H1 (cell line): ENCODE measurements at regions not wholly inside any gene's neighbourhood (a gene's known extent, or its start where the extent isn't known, plus 50 kb on each side); places are given as distances from the start of the nearest gene placed in this dataset.

Experiments
- CTCF ChIA-PET: fragments of 300-600 bp; sonication (Branson Sonifier 250); formaldehyde crosslinking; loops from one replicate; lab custom pipeline; 2021; ENCODE audit not compliant: partially characterized antibody; lab: Charles Lee
- POLR2A ChIA-PET: fragments of 300-600 bp; sonication (Branson Sonifier 250); formaldehyde crosslinking; loops from one replicate; lab custom pipeline; 2021; ENCODE audit warnings: inconsistent platforms; ENCODE audit not compliant: partially characterized antibody; lab: Charles Lee
- DNase-seq, 2 experiments: peaks; one replicate each; pipeline versions ENCODE4 v3.0.0 to v3.0.0-alpha.2; 2010 to 2022; ENCODE audit warnings: low spot score in 2 of 2, low read depth in 1 of 2, mixed read lengths in 1 of 2
- FAIRE-seq: peaks from 2 replicates; lab custom pipeline; 2011; peaks lifted over from hg19 to GRCh38; lab: Jason Lieb, UNC
- H2AFZ ChIP-seq: 2 replicates; pipeline ENCODE4 v1.8.1; 2012; ENCODE audit warnings: low read length, inconsistent platforms
- H2AK5ac ChIP-seq: 2 replicates; pipeline ENCODE4 v1.6.1; 2013; ENCODE audit warnings: low read depth, low read length
- H2BK120ac ChIP-seq: replicated peaks from 2 replicates; pipeline ENCODE3; 2013; ENCODE audit warnings: low read depth, low read length, inconsistent platforms
- H2BK12ac ChIP-seq: 2 replicates; pipeline ENCODE4 v1.6.1; 2013; ENCODE audit warnings: low read depth, low read length
- H2BK15ac ChIP-seq: 2 replicates; pipeline ENCODE4 v1.6.1; 2013; ENCODE audit warnings: low read length
- H2BK20ac ChIP-seq: 2 replicates; pipeline ENCODE4 v1.6.1; 2013; ENCODE audit warnings: low read length
- H2BK5ac ChIP-seq: 2 replicates; pipeline ENCODE4 v1.6.1; 2013; ENCODE audit warnings: low read depth, low read length
- H3K14ac ChIP-seq: 2 replicates; pipeline ENCODE4 v1.6.1; 2013; ENCODE audit warnings: inconsistent platforms; ENCODE audit not compliant: insufficient read length
- H3K18ac ChIP-seq: 2 replicates; pipeline ENCODE4 v1.6.1; 2013; ENCODE audit warnings: low read length; ENCODE audit errors: extremely low read depth
- H3K23ac ChIP-seq: 2 replicates; pipeline ENCODE4 v1.6.1; 2013; ENCODE audit warnings: inconsistent platforms; ENCODE audit not compliant: insufficient read length
- H3K23me2 ChIP-seq: 2 replicates; pipeline ENCODE4 v1.6.1; 2013; ENCODE audit warnings: low read depth, low read length
- H3K27ac ChIP-seq: 2 replicates; pipeline ENCODE4 v1.6.1; 2011; ENCODE audit warnings: low read depth, low read length, inconsistent platforms
- H3K27me3 ChIP-seq, 4 experiments: replicated peaks in 1 of 4; 1 replicate in 1 of 4; 2 replicates in 3 of 4; pipeline versions ENCODE4 v1.6.1 to v1.8.1; 2011 to 2013; ENCODE audit warnings: low read length in 3 of 4, mild to moderate bottlenecking in 3 of 4, inconsistent platforms in 2 of 4, mixed read lengths in 2 of 4, moderate library complexity in 1 of 4; ENCODE audit not compliant: control insufficient read depth in 3 of 4, insufficient read depth in 3 of 4; ENCODE audit errors: extremely low read depth in 1 of 4
- H3K36me3 ChIP-seq, 4 experiments: 2 replicates each; pipeline versions ENCODE4 v1.6.1 to v1.8.1; 2011 to 2013; ENCODE audit warnings: mild to moderate bottlenecking in 4 of 4, low read length in 3 of 4, moderate library complexity in 2 of 4, control low read depth in 1 of 4, inconsistent platforms in 1 of 4; ENCODE audit not compliant: insufficient read depth in 4 of 4, control insufficient read depth in 2 of 4
- H3K4ac ChIP-seq: replicated peaks from 2 replicates; pipeline ENCODE3; 2013; ENCODE audit warnings: low read length, low read depth, mixed read lengths, inconsistent platforms; ENCODE audit not compliant: insufficient read length
- H3K4me1 ChIP-seq, 4 experiments: replicated peaks in 1 of 4; 1 replicate in 1 of 4; 2 replicates in 3 of 4; pipeline versions ENCODE4 v1.6.1 to v1.8.1; 2011 to 2013; ENCODE audit warnings: low read length in 3 of 4, inconsistent platforms in 2 of 4, mixed read lengths in 1 of 4; ENCODE audit not compliant: insufficient read depth in 4 of 4, control insufficient read depth in 3 of 4
- H3K4me2 ChIP-seq, 2 experiments: 2 replicates each; pipeline versions ENCODE4 v1.6.1 to v1.8.1; 2011 to 2013; ENCODE audit warnings: low read depth in 2 of 2, low read length in 2 of 2, control low read depth in 1 of 2, inconsistent platforms in 1 of 2, mild to moderate bottlenecking in 1 of 2; ENCODE audit not compliant: insufficient read depth in 1 of 2
- H3K4me3 ChIP-seq, 4 experiments: fragments of 200-600, 300-600 bp in 1 of 4; sonication (generic), shearing (Covaris generic), sonication (Bioruptor Twin) in 1 of 4; 2 replicates each; pipeline versions ENCODE4 v1.5.1 to v1.8.1; 2011 to 2016; ENCODE audit warnings: low read length in 4 of 4, low read depth in 3 of 4, control low read depth in 2 of 4, inconsistent platforms in 2 of 4, mild to moderate bottlenecking in 2 of 4, mixed read lengths in 1 of 4, moderate library complexity in 1 of 4; ENCODE audit not compliant: insufficient read depth in 2 of 4; ENCODE audit errors: extremely low read depth in 1 of 4
- H3K56ac ChIP-seq: replicated peaks from 2 replicates; pipeline ENCODE3; 2013; ENCODE audit warnings: low read depth, mild to moderate bottlenecking, mixed read lengths, low read length, inconsistent platforms; ENCODE audit not compliant: insufficient read length
- H3K79me1 ChIP-seq: 2 replicates; pipeline ENCODE4 v1.6.1; 2013; ENCODE audit warnings: low read depth, low read length, control low read depth
- H3K79me2 ChIP-seq, 2 experiments: 2 replicates each; pipeline versions ENCODE4 v1.6.1 to v1.8.1; 2012 to 2013; ENCODE audit warnings: low read length in 2 of 2, mild to moderate bottlenecking in 2 of 2, inconsistent platforms in 1 of 2; ENCODE audit not compliant: insufficient read depth in 2 of 2, control insufficient read depth in 1 of 2
- H3K9ac ChIP-seq, 4 experiments: replicated peaks in 1 of 4; 1 replicate in 1 of 4; 2 replicates in 3 of 4; pipeline versions ENCODE4 v1.6.1 to v1.8.1; 2011 to 2013; ENCODE audit warnings: low read depth in 3 of 4, low read length in 3 of 4, control low read depth in 2 of 4, mild to moderate bottlenecking in 2 of 4, moderate library complexity in 2 of 4, inconsistent platforms in 1 of 4; ENCODE audit errors: extremely low read depth in 1 of 4
- H3K9me3 ChIP-seq, 2 experiments: 2 replicates each; pipeline versions ENCODE4 v1.6.1 to v1.8.1; 2012 to 2013; ENCODE audit warnings: mild to moderate bottlenecking in 2 of 2, moderate library complexity in 2 of 2, control low read depth in 1 of 2, inconsistent platforms in 1 of 2, low read depth in 1 of 2, low read length in 1 of 2, mixed read lengths in 1 of 2; ENCODE audit not compliant: insufficient read depth in 2 of 2
- H4K20me1 ChIP-seq, 2 experiments: replicated peaks in 1 of 2; 2 replicates each; pipeline versions ENCODE3 to v1.8.1; 2011 to 2013; ENCODE audit warnings: inconsistent platforms in 2 of 2, low read length in 2 of 2, mild to moderate bottlenecking in 1 of 2; ENCODE audit not compliant: insufficient read depth in 2 of 2, control insufficient read depth in 1 of 2
- H4K5ac ChIP-seq: 2 replicates; pipeline ENCODE4 v1.6.1; 2013; ENCODE audit warnings: low read length, low read depth, mixed read lengths, inconsistent platforms; ENCODE audit not compliant: insufficient read length
- H4K8ac ChIP-seq: 2 replicates; pipeline ENCODE4 v1.8.0; 2013; ENCODE audit warnings: mild to moderate bottlenecking, moderate library complexity, low read length, inconsistent platforms; ENCODE audit not compliant: insufficient read depth; ENCODE audit errors: extremely low read depth
- H4K91ac ChIP-seq: replicated peaks from 2 replicates; pipeline ENCODE3; 2013; ENCODE audit warnings: low read length, mixed read lengths, inconsistent platforms; ENCODE audit not compliant: insufficient read length
- BACH1 ChIP-seq: IDR thresholded peaks from 2 replicates; pipeline ENCODE4 v1.6.1; 2012; ENCODE audit warnings: low read length, improper control_type of control experiment
- EGR1 ChIP-seq: IDR thresholded peaks from 2 replicates; pipeline ENCODE4 v1.6.1; 2011; ENCODE audit warnings: low read depth, low read length, borderline replicate concordance
- JUND ChIP-seq: IDR thresholded peaks from 2 replicates; pipeline ENCODE4 v1.6.1; 2011; ENCODE audit warnings: mild to moderate bottlenecking, improper control_type of control experiment, low read length
- POLR2AphosphoS5 ChIP-seq: IDR thresholded peaks from 2 replicates; pipeline ENCODE4 v1.6.1; 2011; ENCODE audit warnings: low read depth, low read length
- ZNF274 ChIP-seq: IDR thresholded peaks from 2 replicates; pipeline ENCODE4 v1.7.0; 2012; ENCODE audit warnings: low read length, borderline replicate concordance; ENCODE audit errors: extremely low read depth
- WGBS, 2 experiments: shearing (Covaris generic) in 1 of 2; methylation state at CpG; one replicate each; pipeline versions ENCODE4 v1.1.6 to v1.1.7; 2013 to 2015; ENCODE audit warnings: low lambda C conversion rate in 2 of 2, mixed read lengths in 2 of 2, inconsistent platforms in 1 of 2, low coverage in 1 of 2, missing lambda C conversion rate in 1 of 2; ENCODE audit not compliant: insufficient replicate concordance in 2 of 2, insufficient coverage in 1 of 2, insufficient read length in 1 of 2; ENCODE audit errors: extremely low coverage in 1 of 2, missing lambda C conversion rate in 1 of 2; 5-methylcytosine and 5-hydroxymethylcytosine counted together

GRCh38 chr16:64074706-64075105, 1047.2 kb downstream of the CDH11 start:
- no peaks in the 10 kb centered on the region for H3K27me3 ChIP-seq
- H3K79me1 ChIP-seq, result no peaks in the 10 kb centered on the region
- POLR2A ChIA-PET, result no interaction called here
- no peak overlapping the region for H2BK20ac ChIP-seq
- CTCF ChIA-PET, result no interaction called here
- H3K4me3 ChIP-seq, result no peak overlapping the region
- no peak for TF ChIP-seq POLR2AphosphoS5
- no peak for TF ChIP-seq ZNF274
- TF ChIP-seq EGR1, result no peak
- TF ChIP-seq JUND, result no peak
- TF ChIP-seq BACH1, result no peak
- TF ChIP-seq, all 59 proteins: peak for 0
- Histone ChIP-seq H2AFZ (no peak overlapping the region), H3K14ac (no peak overlapping the region), H3K9ac (no peak overlapping the region), H3K18ac (no peak overlapping the region), H4K91ac (no peak overlapping the region), H2BK5ac (no peak overlapping the region), H2BK120ac (no peak overlapping the region), H3K23ac (no peak overlapping the region), H3K9me3 (peaks cover 0 to 4% of the 10 kb centered on the region in 2 experiments; a peak in 1 of 4 replicates), H4K5ac (no peak overlapping the region), H3K4me2 (no peak overlapping the region), H3K27ac (no peak overlapping the region), H3K79me2 (no peaks in the 10 kb centered on the region), H3K56ac (no peak overlapping the region), H2BK12ac (no peak overlapping the region), H3K36me3 (no peaks in the 10 kb centered on the region), H3K4ac (no peak overlapping the region), H4K8ac (no peak overlapping the region), H3K4me1 (no peaks in the 10 kb centered on the region), H4K20me1 (no peaks in the 10 kb centered on the region), H2BK15ac (no peak overlapping the region), H3K23me2 (no peaks in the 10 kb centered on the region), H2AK5ac (no peak overlapping the region)
- WGBS, 2 experiments, result 89% methylated on average over 3 of the region's 3 CpGs; no CpG with 5 or more reads in 1 of the 2 experiments
- DNase-seq (no peak), FAIRE-seq (no peak)
